Type B pancreatic cell (in vitro differentiated cells): ENCODE measurements at regions not wholly inside any gene's neighbourhood (a gene's known extent, or its start where the extent isn't known, plus 50 kb on each side); places are given as distances from the start of the nearest gene placed in this dataset.
"Not testable (repeated sequence)": the region's sequence is repeated elsewhere in the genome, so short reads cannot be mapped to it uniquely, and the experiment has no call there.

ENCODE experiments used
- DNase-seq: peaks from one replicate; pipeline ENCODE4 v3.0.0; 2021; ENCODE audit warnings: mixed read lengths; ENCODE audit not compliant: unreplicated experiment; ENCODE audit errors: extremely low spot score
- H3K27ac Mint-ChIP-seq: 2 replicates; pipeline ENCODE4 v1.8.0; 2021; ENCODE audit warnings: mild to moderate bottlenecking, mixed read lengths
- H3K27me3 Mint-ChIP-seq: 2 replicates; pipeline ENCODE4 v1.8.0; 2021; ENCODE audit warnings: mixed read lengths
- H3K36me3 Mint-ChIP-seq: 2 replicates; pipeline ENCODE4 v1.8.0; 2021; ENCODE audit warnings: mixed read lengths
- H3K4me1 Mint-ChIP-seq: one replicate; pipeline ENCODE4 v1.8.0; 2021; ENCODE audit warnings: mixed read lengths; ENCODE audit not compliant: unreplicated experiment
- H3K4me3 Mint-ChIP-seq: 2 replicates; pipeline ENCODE4 v1.8.0; 2021; ENCODE audit warnings: mild to moderate bottlenecking, mixed read lengths
- H3K9me3 Mint-ChIP-seq: 2 replicates; pipeline ENCODE4 v1.8.0; 2021; ENCODE audit warnings: mixed read lengths
- TF ChIP-seq, protein P1 (sequence below): fragments of 200-600 bp; sonication (generic); conservative IDR thresholded peaks from 2 replicates; pipeline ENCODE4 v1.5.0; 2021; ENCODE audit warnings: antibody characterized with exemption, mild to moderate bottlenecking

DNA sequence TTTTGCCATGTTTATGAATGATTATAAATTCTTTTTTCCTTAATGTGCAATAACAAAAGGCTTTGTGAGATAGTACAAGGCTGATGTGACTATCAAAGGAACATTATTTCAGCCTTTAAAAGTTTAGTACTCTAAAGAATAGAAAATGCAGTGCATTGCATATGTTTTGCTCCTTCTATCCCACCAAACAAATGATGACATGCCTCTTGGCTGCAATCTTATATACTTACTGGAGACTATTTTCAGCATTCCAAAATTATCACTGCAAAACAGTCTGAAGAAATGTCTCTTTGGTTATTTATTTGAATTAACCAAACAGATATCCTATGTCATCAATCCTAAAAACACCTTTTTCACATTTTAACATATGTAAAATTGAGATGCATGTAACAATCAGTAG is 776.5 kb upstream of the SPRY2 start:
- no peak overlapping the region for H3K4me3 Mint-ChIP-seq
- TF ChIP-seq, protein P1, sequence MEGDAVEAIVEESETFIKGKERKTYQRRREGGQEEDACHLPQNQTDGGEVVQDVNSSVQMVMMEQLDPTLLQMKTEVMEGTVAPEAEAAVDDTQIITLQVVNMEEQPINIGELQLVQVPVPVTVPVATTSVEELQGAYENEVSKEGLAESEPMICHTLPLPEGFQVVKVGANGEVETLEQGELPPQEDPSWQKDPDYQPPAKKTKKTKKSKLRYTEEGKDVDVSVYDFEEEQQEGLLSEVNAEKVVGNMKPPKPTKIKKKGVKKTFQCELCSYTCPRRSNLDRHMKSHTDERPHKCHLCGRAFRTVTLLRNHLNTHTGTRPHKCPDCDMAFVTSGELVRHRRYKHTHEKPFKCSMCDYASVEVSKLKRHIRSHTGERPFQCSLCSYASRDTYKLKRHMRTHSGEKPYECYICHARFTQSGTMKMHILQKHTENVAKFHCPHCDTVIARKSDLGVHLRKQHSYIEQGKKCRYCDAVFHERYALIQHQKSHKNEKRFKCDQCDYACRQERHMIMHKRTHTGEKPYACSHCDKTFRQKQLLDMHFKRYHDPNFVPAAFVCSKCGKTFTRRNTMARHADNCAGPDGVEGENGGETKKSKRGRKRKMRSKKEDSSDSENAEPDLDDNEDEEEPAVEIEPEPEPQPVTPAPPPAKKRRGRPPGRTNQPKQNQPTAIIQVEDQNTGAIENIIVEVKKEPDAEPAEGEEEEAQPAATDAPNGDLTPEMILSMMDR = no peak
- H3K27me3 Mint-ChIP-seq = no peaks in the 10 kb centered on the region
- no peaks in the 10 kb centered on the region for H3K9me3 Mint-ChIP-seq
- no peaks in the 10 kb centered on the region for H3K36me3 Mint-ChIP-seq
- no peak overlapping the region for H3K27ac Mint-ChIP-seq
- no peaks in the 10 kb centered on the region for H3K4me1 Mint-ChIP-seq
- no peak for DNase-seq

DNA sequence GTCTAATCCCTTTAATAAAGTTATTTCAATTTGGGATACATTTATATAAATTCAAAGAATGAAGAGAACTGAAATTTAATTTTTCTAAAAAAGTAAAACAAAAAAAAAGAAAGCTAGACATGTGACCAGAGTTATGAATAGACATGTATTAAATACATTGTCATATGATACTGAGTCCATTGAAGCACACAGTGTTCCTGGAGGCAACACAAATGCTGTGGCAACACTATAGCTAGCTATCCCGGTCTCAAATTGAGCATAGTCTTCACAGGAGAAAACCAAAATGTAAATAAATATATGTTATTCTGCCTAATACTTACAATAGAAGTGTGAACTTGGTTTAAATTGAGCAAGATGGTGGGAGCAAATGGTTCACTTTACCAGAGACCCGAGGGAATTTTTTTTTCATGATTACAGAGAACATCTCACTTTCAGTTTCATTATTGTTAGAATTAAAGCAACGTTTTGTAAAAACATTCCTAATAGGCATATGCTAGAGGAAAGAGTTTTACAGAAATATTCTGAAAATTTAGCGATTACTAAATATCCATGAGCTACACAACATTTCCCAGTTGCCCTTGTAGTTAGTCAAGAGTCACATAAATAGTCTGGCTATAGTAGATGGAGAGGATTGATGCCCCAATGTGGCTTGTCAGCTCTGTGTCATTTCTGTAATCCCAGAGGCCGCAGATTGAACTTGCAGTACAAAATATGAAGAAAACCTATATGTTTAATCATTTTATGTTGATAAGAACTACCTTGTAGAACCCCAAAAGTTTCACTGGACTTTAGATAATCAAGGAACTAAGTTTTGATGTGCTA is 775.7 kb upstream of the SPRY2 start:
- Mint-ChIP-seq H3K9me3 (no peaks in the 10 kb centered on the region), H3K4me1 (no peaks in the 10 kb centered on the region), H3K4me3 (no peak overlapping the region), H3K27me3 (no peaks in the 10 kb centered on the region), H3K36me3 (no peaks in the 10 kb centered on the region), H3K27ac (no peak overlapping the region)
- TF ChIP-seq, protein P1 = no peak
- DNase-seq = no peak

DNA sequence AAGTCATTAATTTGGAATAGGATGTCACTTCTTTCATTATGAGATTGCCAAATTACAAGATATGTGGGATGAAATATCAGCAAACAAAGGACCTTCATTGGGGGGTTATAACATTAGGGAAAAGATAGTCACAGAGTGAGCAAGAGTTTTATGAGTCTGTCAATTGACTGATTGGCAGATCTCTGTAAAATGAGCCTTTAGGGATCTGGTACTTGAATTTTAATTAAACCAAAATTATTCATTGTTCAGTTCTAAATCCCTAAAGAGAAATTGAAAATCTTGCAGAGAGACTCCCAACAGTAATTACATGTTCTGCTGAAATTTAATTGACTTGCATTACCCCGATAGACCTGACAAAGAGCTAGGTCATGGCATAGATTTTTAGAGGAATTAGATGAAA is 768.1 kb upstream of the SPRY2 start:
- Mint-ChIP-seq H3K36me3 (no peaks in the 10 kb centered on the region), H3K9me3 (no peaks in the 10 kb centered on the region), H3K4me1 (no peaks in the 10 kb centered on the region), H3K4me3 (no peak overlapping the region), H3K27me3 (no peaks in the 10 kb centered on the region), H3K27ac (no peak overlapping the region)
- TF ChIP-seq, protein P1 = no peak
- no peak for DNase-seq

DNA sequence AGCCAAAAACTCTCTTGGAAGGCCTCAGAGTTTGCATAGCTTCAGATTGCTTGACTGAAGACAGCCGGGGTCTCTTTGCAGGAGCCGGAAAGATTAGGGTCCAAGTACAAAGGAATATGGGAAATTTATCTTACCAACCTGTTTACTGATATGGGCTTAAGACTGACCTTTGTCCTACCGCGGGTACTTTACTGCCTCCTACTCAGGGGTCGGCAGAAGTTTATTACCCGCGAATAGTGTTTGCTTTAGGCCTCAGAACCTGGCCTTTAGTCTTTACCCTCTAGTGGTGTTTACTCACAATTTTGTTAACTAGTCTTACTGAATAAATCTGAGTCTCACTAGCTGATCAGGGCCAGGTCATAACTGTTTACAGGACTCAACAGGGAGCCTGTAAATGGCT is 765.4 kb upstream of the SPRY2 start:
- H3K27me3 Mint-ChIP-seq = no peaks in the 10 kb centered on the region
- H3K9me3 Mint-ChIP-seq = no peaks in the 10 kb centered on the region
- H3K27ac Mint-ChIP-seq = no peak overlapping the region
- H3K36me3 Mint-ChIP-seq = no peaks in the 10 kb centered on the region
- TF ChIP-seq, protein P1 = no peak
- no peaks in the 10 kb centered on the region for H3K4me1 Mint-ChIP-seq
- DNase-seq = no peak
- H3K4me3 Mint-ChIP-seq = no peak overlapping the region

DNA sequence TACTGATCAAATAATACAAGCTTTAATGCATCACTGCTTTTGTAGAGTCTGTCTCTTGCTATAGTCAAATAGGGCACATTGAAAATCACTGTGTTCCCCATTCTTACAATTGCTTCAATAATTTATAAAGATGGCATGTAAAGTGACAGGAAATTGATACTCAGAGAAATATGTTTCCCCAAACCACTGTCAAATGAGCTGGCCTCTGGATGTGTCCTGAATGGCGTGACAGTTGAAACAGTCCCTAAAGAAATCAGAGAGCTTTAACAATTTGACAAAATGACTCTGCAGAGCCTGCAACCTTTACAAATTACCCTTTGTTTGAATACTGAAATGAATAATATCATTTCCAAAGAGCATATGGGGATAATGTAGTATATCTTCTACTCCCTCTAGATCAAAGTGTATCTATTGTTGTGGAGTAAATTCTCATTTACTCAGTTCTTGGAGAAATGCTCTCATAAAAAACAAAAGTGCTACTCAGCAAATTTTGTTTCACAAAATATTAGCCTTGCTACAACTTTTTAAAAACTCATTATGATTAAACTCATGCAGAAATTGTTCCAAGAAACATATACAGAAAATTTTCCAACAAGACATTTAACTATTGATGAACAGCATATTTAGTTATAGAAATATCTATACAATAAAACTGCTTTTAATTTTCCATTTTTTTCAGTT is 763.2 kb upstream of the SPRY2 start:
- Mint-ChIP-seq H3K36me3 (no peaks in the 10 kb centered on the region), H3K4me1 (peaks cover 4% of the 10 kb centered on the region), H3K9me3 (no peaks in the 10 kb centered on the region), H3K27ac (no peak overlapping the region), H3K4me3 (no peak overlapping the region), H3K27me3 (no peaks in the 10 kb centered on the region)
- TF ChIP-seq, protein P1 = no peak
- DNase-seq = no peak

DNA sequence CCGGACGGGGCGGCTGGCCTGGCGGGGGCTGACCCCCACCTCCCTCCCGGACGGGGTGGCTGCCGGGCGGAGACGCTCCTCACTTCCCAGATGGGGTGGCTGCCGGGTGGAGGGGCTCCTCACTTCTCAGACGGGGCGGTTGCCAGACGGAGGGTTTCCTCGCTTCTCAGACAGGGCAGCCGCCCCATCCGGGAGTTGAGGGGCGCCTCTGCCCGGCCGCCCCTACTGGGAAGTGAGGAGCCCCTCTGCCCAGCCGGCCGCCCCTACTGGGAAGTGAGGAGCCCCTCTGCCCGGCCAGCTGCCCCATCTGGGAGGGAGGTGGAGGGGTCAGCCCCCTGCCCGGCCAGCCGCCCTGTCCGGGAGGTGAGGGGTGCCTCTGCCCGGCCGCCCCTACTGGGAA is 761.1 kb upstream of the SPRY2 start:
- H3K27ac Mint-ChIP-seq, H3K4me1 Mint-ChIP-seq, DNase-seq, H3K4me3 Mint-ChIP-seq, H3K36me3 Mint-ChIP-seq, H3K9me3 Mint-ChIP-seq, H3K27me3 Mint-ChIP-seq: not testable (repeated sequence)
